ENCODE measurements at regions not wholly inside any gene's neighbourhood (a gene's known extent, or its start where the extent isn't known, plus 50 kb on each side); places are given as distances from the start of the nearest gene placed in this dataset.

DNA sequence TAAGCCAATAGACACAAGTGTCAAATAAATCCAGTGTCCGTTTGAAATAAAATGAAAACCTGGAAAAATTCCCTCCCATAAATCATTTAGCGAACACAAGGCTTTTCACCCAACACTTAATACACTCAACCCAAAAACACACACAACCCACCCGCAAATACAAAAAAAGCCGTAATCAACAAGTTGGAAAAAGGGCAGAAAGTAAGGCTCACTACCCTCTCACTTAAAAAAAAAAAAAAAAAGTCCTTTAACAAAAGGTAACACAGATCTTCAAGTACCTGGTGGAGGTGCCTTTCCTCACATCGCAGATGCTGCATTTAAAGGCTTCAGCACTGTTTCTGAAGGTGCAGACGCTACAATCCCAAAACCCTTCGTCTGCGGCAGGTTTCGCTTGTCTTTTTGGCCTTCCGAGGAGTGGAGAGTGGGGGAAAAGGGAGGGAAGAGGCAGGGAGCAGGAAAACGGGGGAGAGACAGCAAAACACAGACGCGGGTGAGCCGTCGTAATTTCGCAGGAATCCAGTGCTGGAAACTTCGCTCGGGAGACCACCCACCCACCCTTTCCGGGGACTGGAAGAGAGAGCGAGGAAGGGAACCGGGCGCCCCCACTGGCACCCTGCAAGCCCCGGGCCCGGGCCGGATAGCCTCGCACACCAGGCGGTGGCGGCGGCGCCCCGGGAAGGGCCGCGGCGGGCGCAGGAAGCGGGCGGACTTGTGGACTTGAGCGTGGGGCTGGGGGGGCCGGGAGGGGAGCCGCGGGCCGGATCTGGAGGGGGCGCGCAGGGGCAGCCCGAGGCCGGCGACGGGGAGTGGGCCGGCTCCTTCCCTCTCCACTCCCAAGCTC, 401.8 kb downstream of the SHQ1 start, which contains the start of gene RYBP:
Gene RYBP (minus strand): TSS at position 404 of the 841 bp plus-strand sequence.
- Histone ChIP-seq H4K20me1 (ENCODE audit: insufficient read depth) (peaks cover 47% of the 10 kb centered on the region), H3K9me2 (no peaks in the 10 kb centered on the region), H2AFZ (ENCODE audit: low read depth) (peak within 1 kb of the TSS; percentile 80; the same call in 1 of the 2 replicates), H3K4me2 (peak within 1 kb of the TSS; percentile 74), H3K4me1 (ENCODE audit: control insufficient read depth in 1 of 2, insufficient read depth in 2 of 2, low read depth in 1 of 2, low read length in 1 of 2) (peaks cover 6 to 17% of the 10 kb centered on the region in 2 experiments; a peak in 3 of 4 replicates), H3K4me3 (ENCODE audit: low read depth in 2 of 2, low read length in 1 of 2) (peak within 1 kb of the TSS; percentile 75 to 85), H3F3A (replicated peaks; ENCODE audit: insufficient read depth) (peaks cover 9% of the 10 kb centered on the region), H3K79me2 (ENCODE audit: insufficient read depth) (peaks cover 53% of the 10 kb centered on the region), H3K36me3 (replicated peaks in 1 of 2; ENCODE audit: control insufficient read depth in 1 of 2, insufficient read depth in 2 of 2, low read length in 1 of 2) (peaks cover 0 to 2% of the 10 kb centered on the region in 2 experiments), H3K9ac (peak within 1 kb of the TSS; percentile 75), H3K27ac (ENCODE audit: low read depth in 2 of 2, low read length in 1 of 2) (peak within 1 kb of the TSS; percentile 70 to 92), H3K27me3 (ENCODE audit: insufficient read depth) (no peaks in the 10 kb centered on the region; the same call in 1 of the 2 replicates), H3K9me3 (no peaks in the 10 kb centered on the region)
- CTCF ChIA-PET = interaction anchor here (0.7 to 2.5 kb wide), 10 partner anchors 54 to 491 kb away, joined by 3 to 15 read pairs (median 4); no protein-coding TSS in a partner anchor
- POLR2A ChIA-PET = interaction anchor here (0.6 to 1.6 kb wide), 4 partner anchors 10 to 869 kb away, joined by 3 to 8 read pairs (median 4); no protein-coding TSS in a partner anchor
- 2% methylated on average over 20 of the region's 49 CpGs for WGBS (ENCODE audit: low lambda C conversion rate)
- 0 out of 2 replicates have a peak, but pooled peaks have one; percentile 11 for TF ChIP-seq POLR2AphosphoS5 (IDR thresholded peaks at IDR 0.05; ENCODE audit: low read depth, low read length)
- no peak for TF ChIP-seq ELF1 (IDR thresholded peaks at IDR 0.05)
- TF ChIP-seq RFX5 (IDR thresholded peaks at IDR 0.05; ENCODE audit: low read length) = 0 out of 2 replicates have a peak, but pooled peaks have one; percentile 7
- peak; percentile 21; the same call in 1 of the 2 replicates for TF ChIP-seq CTCF (IDR thresholded peaks at IDR 0.05)
- peak; percentile 30 for TF ChIP-seq RAD21 (IDR thresholded peaks at IDR 0.05; ENCODE audit: low read length)
- no peak for DNase-seq

GRCh38 chr3:72445827-72446217, 402.4 kb downstream of the SHQ1 start:
- H3K9me2 ChIP-seq = no peaks in the 10 kb centered on the region
- no peaks in the 10 kb centered on the region for H3K27me3 ChIP-seq (ENCODE audit: insufficient read depth)
- H3F3A ChIP-seq (replicated peaks; ENCODE audit: insufficient read depth) = peaks cover 9% of the 10 kb centered on the region
- H2AFZ ChIP-seq (ENCODE audit: low read depth) = no peak overlapping the region
- peak overlapping the region; percentile 75; the same call in 1 of the 2 replicates for H3K9ac ChIP-seq
- H3K4me3 ChIP-seq (ENCODE audit: low read depth in 2 of 2, low read length in 1 of 2) = peak overlapping the region; percentile 75 to 85
- H3K79me2 ChIP-seq (ENCODE audit: insufficient read depth) = peaks cover 59% of the 10 kb centered on the region
- no peak for DNase-seq
- peak overlapping the region; percentile 70 to 92; a peak in 3 of 4 replicates for H3K27ac ChIP-seq (ENCODE audit: low read depth in 2 of 2, low read length in 1 of 2)
- 4% methylated on average over 4 of the region's 4 CpGs for WGBS (ENCODE audit: low lambda C conversion rate)
- H3K36me3 ChIP-seq (replicated peaks in 1 of 2; ENCODE audit: control insufficient read depth in 1 of 2, insufficient read depth in 2 of 2, low read length in 1 of 2) = peaks cover 0 to 2% of the 10 kb centered on the region in 2 experiments
- H3K4me1 ChIP-seq (ENCODE audit: control insufficient read depth in 1 of 2, insufficient read depth in 2 of 2, low read depth in 1 of 2, low read length in 1 of 2) = peaks cover 7 to 17% of the 10 kb centered on the region in 2 experiments; a peak in 3 of 4 replicates
- peaks cover 54% of the 10 kb centered on the region for H4K20me1 ChIP-seq (ENCODE audit: insufficient read depth)
- TF ChIP-seq TAF1 (IDR thresholded peaks at IDR 0.05; ENCODE audit: borderline replicate concordance, low read depth, low read length) = no peak
- peak; percentile 70 for TF ChIP-seq MXI1 (IDR thresholded peaks at IDR 0.05; ENCODE audit: low read depth, low read length)
- no peaks in the 10 kb centered on the region for H3K9me3 ChIP-seq
- ChIA-PET CTCF (interaction anchor here (0.7 to 2.2 kb wide), 4 partner anchors 135 to 491 kb away, joined by 3 to 7 read pairs (median 4); no protein-coding TSS in a partner anchor), POLR2A (no interaction called here)
- peak overlapping the region; percentile 74 for H3K4me2 ChIP-seq
